Endothelial cell of umbilical vein (primary cell): ENCODE measurements at regions not wholly inside any gene's neighbourhood (a gene's known extent, or its start where the extent isn't known, plus 50 kb on each side); places are given as distances from the start of the nearest gene placed in this dataset.

Experiments
- BruUV-seq: library from RNA; stranded (reverse); fragments of 400-500 nt; replicated peaks from 2 replicates; lab custom pipeline; 2021; lab: Mats Ljungman, UMichigan
- CTCF ChIA-PET: fragments of 300-600, 350-600 bp; sonication (Branson Sonifier 250); formaldehyde crosslinking; loops from one replicate; lab custom pipeline; 2021; ENCODE audit warnings: antibody characterized with exemption, inconsistent platforms; lab: Charles Lee
- POLR2A ChIA-PET: fragments of 300-600, 350-600 bp; sonication (Branson Sonifier 250); formaldehyde crosslinking; loops from one replicate; lab custom pipeline; 2021; ENCODE audit warnings: antibody characterized with exemption, inconsistent platforms; lab: Charles Lee
- DNase-seq: peaks from one replicate; pipeline ENCODE4 v3.0.0-alpha.2; 2011; ENCODE audit warnings: low read depth, low spot score
- FAIRE-seq: peaks from 2 replicates; lab custom pipeline; 2011; peaks lifted over from hg19 to GRCh38; lab: Jason Lieb, UNC
- H2AFZ ChIP-seq: 2 replicates; pipeline ENCODE4 v1.6.0; 2012; ENCODE audit warnings: low read depth, low read length, control low read depth, inconsistent platforms
- H3K27ac ChIP-seq: 2 replicates; pipeline ENCODE4 v1.5.1; 2011; ENCODE audit warnings: low read depth, mild to moderate bottlenecking, control low read depth, low read length, moderate library complexity; ENCODE audit not compliant: insufficient read depth
- H3K27me3 ChIP-seq, 2 experiments: 2 replicates each; pipeline versions ENCODE4 v1.6.0 to v1.6.1; 2011; ENCODE audit warnings: low read length in 2 of 2, mixed read lengths in 1 of 2; ENCODE audit not compliant: control insufficient read depth in 2 of 2, insufficient read depth in 2 of 2
- H3K36me3 ChIP-seq, 2 experiments: 2 replicates in 1 of 2; 3 replicates in 1 of 2; pipeline ENCODE4 v1.5.1; 2011; ENCODE audit warnings: low read length in 2 of 2, mild to moderate bottlenecking in 1 of 2, moderate library complexity in 1 of 2; ENCODE audit not compliant: control insufficient read depth in 2 of 2, insufficient read depth in 2 of 2; ENCODE audit errors: extremely low read depth in 1 of 2
- H3K4me1 ChIP-seq: 3 replicates; pipeline ENCODE4 v1.5.1; 2011; ENCODE audit warnings: mild to moderate bottlenecking, low read length; ENCODE audit not compliant: control insufficient read depth, insufficient read depth; ENCODE audit errors: extremely low read depth
- H3K4me2 ChIP-seq: 2 replicates; pipeline ENCODE4 v1.6.1; 2011; ENCODE audit warnings: low read length, control low read depth, mixed read lengths; ENCODE audit not compliant: insufficient read depth
- H3K4me3 ChIP-seq, 3 experiments: fragments of 200-600 bp in 1 of 3; sonication (generic), shearing (Covaris generic) in 1 of 3; replicated peaks in 1 of 3; 2 replicates each; pipeline ENCODE4 v1.5.1; 2011 to 2016; ENCODE audit warnings: control low read depth in 3 of 3, low read length in 3 of 3, mild to moderate bottlenecking in 2 of 3, inconsistent platforms in 1 of 3, low read depth in 1 of 3, moderate library complexity in 1 of 3; ENCODE audit not compliant: insufficient read depth in 1 of 3
- H3K79me2 ChIP-seq: 2 replicates; pipeline ENCODE4 v1.6.0; 2012; ENCODE audit warnings: low read length, inconsistent platforms; ENCODE audit not compliant: control insufficient read depth, insufficient read depth
- H3K9ac ChIP-seq: replicated peaks from 2 replicates; pipeline ENCODE3; 2011; ENCODE audit warnings: low read length, control low read depth; ENCODE audit not compliant: insufficient read depth; ENCODE audit errors: extremely low read depth
- H3K9me1 ChIP-seq: replicated peaks from 3 replicates; pipeline ENCODE4 v1.6.0; 2011; ENCODE audit warnings: mild to moderate bottlenecking, low read length; ENCODE audit not compliant: control insufficient read depth, insufficient read depth; ENCODE audit errors: extremely low read depth
- H3K9me3 ChIP-seq: replicated peaks from 2 replicates; pipeline ENCODE4 v1.5.1; 2012; ENCODE audit warnings: low read length, inconsistent platforms; ENCODE audit not compliant: control insufficient read depth, insufficient read depth
- H4K20me1 ChIP-seq: replicated peaks from 2 replicates; pipeline ENCODE3; 2011; ENCODE audit warnings: mild to moderate bottlenecking, low read length; ENCODE audit not compliant: control insufficient read depth, insufficient read depth; ENCODE audit errors: extremely low read depth
- CTCF ChIP-seq, 2 donors: IDR thresholded peaks; 1 replicate in 1 of 2; 2 replicates in 1 of 2; pipeline ENCODE4 v1.5.1; 2011; ENCODE audit warnings: low read length in 2 of 2, mild to moderate bottlenecking in 2 of 2, moderate library complexity in 2 of 2, control low read depth in 1 of 2, inconsistent platforms in 1 of 2, low read depth in 1 of 2; ENCODE audit not compliant: insufficient read depth in 1 of 2; ENCODE audit errors: extremely low read depth in 1 of 2
- EZH2 ChIP-seq: IDR thresholded peaks from 2 replicates; pipeline ENCODE4 v1.6.1; 2012; ENCODE audit warnings: borderline replicate concordance, low read depth, mild to moderate bottlenecking, moderate library complexity, low read length, inconsistent platforms; ENCODE audit not compliant: severe bottlenecking
- GATA2 ChIP-seq: IDR thresholded peaks from 2 replicates; pipeline ENCODE4 v1.7.0; 2011; ENCODE audit warnings: low read depth, mild to moderate bottlenecking, moderate library complexity, mixed read lengths, low read length; ENCODE audit not compliant: insufficient read length, insufficient read depth
- JUN ChIP-seq: IDR thresholded peaks from 2 replicates; pipeline ENCODE4 v1.6.1; 2011; ENCODE audit warnings: borderline replicate concordance, low read depth; ENCODE audit not compliant: insufficient read length, insufficient read depth
- MAX ChIP-seq: IDR thresholded peaks from 2 replicates; pipeline ENCODE4 v1.6.1; 2011; ENCODE audit not compliant: insufficient read depth, insufficient read length
- MYC ChIP-seq: IDR thresholded peaks from one replicate; pipeline ENCODE4 v1.6.1; 2011; ENCODE audit warnings: mild to moderate bottlenecking, low read depth, low read length
- POLR2A ChIP-seq: IDR thresholded peaks from 2 replicates; pipeline ENCODE4 v1.6.1; 2012; ENCODE audit warnings: low read depth, mild to moderate bottlenecking, control low read depth, low read length
- POLR2AphosphoS5 ChIP-seq: IDR thresholded peaks from 2 replicates; pipeline ENCODE4 v1.6.1; 2012; ENCODE audit warnings: low read depth, mild to moderate bottlenecking, control low read depth, low read length, moderate library complexity; ENCODE audit not compliant: insufficient read depth
- dilution Hi-C: fragments of 300-500 bp; cut with MboI; formaldehyde crosslinking; loops from one replicate; pipeline ENCODE4 v1.15.0; 2019; ENCODE audit warnings: low sequenced_read_pairs; ENCODE audit not compliant: extremely low pct_ligation_motif_present
- intact Hi-C: fragments of 100-400 bp; cut with micrococcal nuclease; formaldehyde crosslinking; loops from one replicate; pipeline ENCODE4 v1.10.0; 2022

- Histone ChIP-seq H3K9me1 (no peaks in the 10 kb centered on the region), H3K4me3 (no peak overlapping the region), H3K9ac (no peak overlapping the region), H3K27me3 (no peaks in the 10 kb centered on the region), H3K9me3 (no peaks in the 10 kb centered on the region), H4K20me1 (no peaks in the 10 kb centered on the region), H3K27ac (no peak overlapping the region), H3K4me2 (no peak overlapping the region), H3K36me3 (no peaks in the 10 kb centered on the region), H3K4me1 (no peaks in the 10 kb centered on the region), H2AFZ (no peak overlapping the region), H3K79me2 (no peaks in the 10 kb centered on the region)
- no peak for DNase-seq
- no peak for FAIRE-seq
- CTCF ChIA-PET: no interaction called here
- POLR2A ChIA-PET: no interaction called here
- dilution Hi-C loops (no loop called here), intact Hi-C loops (no loop called here)
- TF ChIP-seq CTCF (IDR thresholded peaks at IDR 0.05; ENCODE audit: extremely low read depth in 1 of 2, insufficient read depth in 1 of 2, low read depth in 1 of 2, low read length in 2 of 2): no peak
- no peak for TF ChIP-seq MYC
- no TSS peak for BruUV-seq
Observed at GRCh38 chr6:168138436-168138835, 59.4 kb upstream of the FRMD1 start.

- no peak overlapping the region for H3K27ac ChIP-seq
- no peaks in the 10 kb centered on the region for H3K36me3 ChIP-seq
- CTCF ChIA-PET: no interaction called here
- intact Hi-C loops: no loop called here
- H3K9me3 ChIP-seq: no peaks in the 10 kb centered on the region
- dilution Hi-C loops: no loop called here
- no peak overlapping the region for H2AFZ ChIP-seq
- no peaks in the 10 kb centered on the region for H3K79me2 ChIP-seq
- H3K4me2 ChIP-seq: no peak overlapping the region
- DNase-seq (no peak), FAIRE-seq (no peak)
- no TSS peak for BruUV-seq
- no peak overlapping the region for H3K4me3 ChIP-seq
- no peaks in the 10 kb centered on the region for H4K20me1 ChIP-seq
- no peaks in the 10 kb centered on the region for H3K4me1 ChIP-seq
- no peak overlapping the region for H3K9ac ChIP-seq
- H3K27me3 ChIP-seq: no peaks in the 10 kb centered on the region
- no peaks in the 10 kb centered on the region for H3K9me1 ChIP-seq
- TF ChIP-seq JUN (no peak), GATA2 (no peak), POLR2A (no peak), CTCF (IDR thresholded peaks at IDR 0.05; ENCODE audit: extremely low read depth in 1 of 2, insufficient read depth in 1 of 2, low read depth in 1 of 2, low read length in 2 of 2) (no peak), MYC (no peak), POLR2AphosphoS5 (no peak), EZH2 (no peak), MAX (no peak)
- POLR2A ChIA-PET: no interaction called here
Observed at GRCh38 chr6:168137024-168137423, 58.0 kb upstream of the FRMD1 start.
